ENCODE measurements at regions not wholly inside any gene's neighbourhood (a gene's known extent, or its start where the extent isn't known, plus 50 kb on each side); places are given as distances from the start of the nearest gene placed in this dataset.

DNA sequence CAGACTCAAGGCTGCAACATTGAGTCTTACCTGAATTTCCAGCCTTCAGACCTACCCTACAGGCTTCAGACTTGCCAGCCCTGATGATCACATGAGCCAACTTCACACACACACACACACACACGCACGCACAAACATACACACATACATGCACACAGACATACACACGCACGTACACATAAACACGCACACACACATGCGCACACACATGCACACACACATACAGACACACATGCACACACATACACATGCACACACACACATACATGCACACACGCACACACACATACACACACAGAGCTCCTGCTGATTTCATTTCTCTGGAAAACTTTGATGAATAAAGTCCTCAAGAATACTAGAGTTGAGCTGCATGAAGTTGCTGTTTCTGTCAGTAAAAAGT lies 78.3 kb upstream of the SLC2A1 start:
- no peaks in the 10 kb centered on the region for H3K79me2 ChIP-seq (ENCODE audit: insufficient read depth)
- in situ Hi-C loops (cut with MboI), result no loop called here
- no peaks in the 10 kb centered on the region for H3F3A ChIP-seq (ENCODE audit: insufficient read depth)
- peaks cover 8% of the 10 kb centered on the region; the same call in 1 of the 2 replicates for H3K27me3 ChIP-seq (replicated peaks; ENCODE audit: insufficient read depth)
- no peaks in the 10 kb centered on the region for H3K9me2 ChIP-seq (ENCODE audit: insufficient read depth)
- no peaks in the 10 kb centered on the region for H4K20me1 ChIP-seq (ENCODE audit: insufficient read depth)
- no peak overlapping the region for H3K27ac ChIP-seq
- DNase-seq, result no peak
- TF ChIP-seq EZH2phosphoT487 (IDR thresholded peaks at IDR 0.05; ENCODE audit: insufficient read depth, low read depth) (no peak), EZH2 (IDR thresholded peaks at IDR 0.05; ENCODE audit: insufficient read depth, poor library complexity, severe bottlenecking) (no peak)
- no peak overlapping the region for H3K4me3 ChIP-seq
- 91 to 97% methylated on average over 7 of the region's 7 CpGs for WGBS, 2 experiments (ENCODE audit: low coverage in 1 of 2, low lambda C conversion rate in 2 of 2, missing lambda C conversion rate in 2 of 2)
- H3K9ac ChIP-seq, result no peak overlapping the region
- no peak overlapping the region for H2AFZ ChIP-seq
- no peaks in the 10 kb centered on the region for H3K4me1 ChIP-seq (ENCODE audit: insufficient read depth)
- H3K36me3 ChIP-seq (ENCODE audit: low read depth), result no peaks in the 10 kb centered on the region
- no peaks in the 10 kb centered on the region for H3K9me3 ChIP-seq (ENCODE audit: low read depth)
- no peak overlapping the region for H3K4me2 ChIP-seq (ENCODE audit: unreplicated experiment)

DNA sequence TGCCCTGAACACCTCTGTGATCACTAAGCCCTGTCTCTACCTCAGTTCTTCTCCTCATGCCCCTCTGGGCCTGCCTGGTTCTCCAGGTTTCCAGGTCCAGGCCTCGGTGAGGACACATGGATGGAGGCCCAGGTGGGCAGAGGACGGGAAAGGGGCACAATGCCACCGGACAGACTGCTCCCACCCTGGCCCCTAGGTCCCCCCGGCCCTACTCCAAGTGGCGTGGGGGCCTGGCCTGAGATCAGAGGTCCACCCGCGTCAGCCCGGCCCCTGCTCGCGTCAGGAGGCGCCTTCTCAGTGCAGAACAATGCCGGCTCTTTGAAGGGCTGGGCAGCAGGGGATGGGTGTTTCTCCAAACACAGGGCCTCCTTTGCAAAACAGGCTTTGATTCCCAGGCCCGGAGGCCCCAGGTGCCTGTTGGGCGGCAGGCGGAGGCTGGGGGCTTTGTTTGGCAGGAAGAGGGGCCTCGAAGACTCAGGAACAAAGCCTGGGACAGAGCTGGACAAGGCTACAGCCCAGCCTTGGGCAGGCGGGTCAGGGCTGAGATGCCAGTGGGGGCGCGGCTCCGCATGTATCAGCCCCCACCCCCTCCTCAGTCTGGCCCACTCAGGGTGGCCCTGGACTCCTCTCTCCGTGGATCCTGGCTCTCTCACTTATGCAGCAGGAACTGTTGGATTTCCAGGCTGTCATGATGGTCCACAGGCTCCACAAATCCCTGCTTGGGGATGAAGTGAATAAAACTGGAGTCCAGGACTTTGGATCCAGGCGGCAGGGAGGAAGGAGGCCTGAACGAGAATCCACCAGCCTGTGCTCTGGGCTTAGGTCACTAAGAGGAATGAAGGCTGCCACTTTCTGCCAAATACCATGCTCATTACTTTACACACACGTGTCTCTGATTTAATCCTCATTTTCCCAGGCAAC lies 77.4 kb upstream of the SLC2A1 start:
- Histone ChIP-seq H2AFZ (no peak overlapping the region), H3F3A (ENCODE audit: insufficient read depth) (no peaks in the 10 kb centered on the region), H3K4me1 (ENCODE audit: insufficient read depth) (no peaks in the 10 kb centered on the region), H3K27ac (no peak overlapping the region), H3K79me2 (ENCODE audit: insufficient read depth) (no peaks in the 10 kb centered on the region), H3K4me2 (ENCODE audit: unreplicated experiment) (no peak overlapping the region), H3K36me3 (ENCODE audit: low read depth) (no peaks in the 10 kb centered on the region), H3K27me3 (replicated peaks; ENCODE audit: insufficient read depth) (peaks cover 8% of the 10 kb centered on the region; the same call in 1 of the 2 replicates), H3K9me3 (ENCODE audit: low read depth) (no peaks in the 10 kb centered on the region), H3K9ac (no peak overlapping the region), H3K4me3 (no peak overlapping the region), H4K20me1 (ENCODE audit: insufficient read depth) (no peaks in the 10 kb centered on the region), H3K9me2 (ENCODE audit: insufficient read depth) (no peaks in the 10 kb centered on the region)
- TF ChIP-seq EZH2phosphoT487 (IDR thresholded peaks at IDR 0.05; ENCODE audit: insufficient read depth, low read depth) (no peak), EZH2 (IDR thresholded peaks at IDR 0.05; ENCODE audit: insufficient read depth, poor library complexity, severe bottlenecking) (no peak)
- WGBS, 2 experiments (ENCODE audit: low coverage in 1 of 2, low lambda C conversion rate in 2 of 2, missing lambda C conversion rate in 2 of 2), result 65 to 66% methylated on average over 24 of the region's 24 CpGs
- peak; percentile 66 for DNase-seq
- in situ Hi-C loops (cut with MboI), result no loop called here

DNA sequence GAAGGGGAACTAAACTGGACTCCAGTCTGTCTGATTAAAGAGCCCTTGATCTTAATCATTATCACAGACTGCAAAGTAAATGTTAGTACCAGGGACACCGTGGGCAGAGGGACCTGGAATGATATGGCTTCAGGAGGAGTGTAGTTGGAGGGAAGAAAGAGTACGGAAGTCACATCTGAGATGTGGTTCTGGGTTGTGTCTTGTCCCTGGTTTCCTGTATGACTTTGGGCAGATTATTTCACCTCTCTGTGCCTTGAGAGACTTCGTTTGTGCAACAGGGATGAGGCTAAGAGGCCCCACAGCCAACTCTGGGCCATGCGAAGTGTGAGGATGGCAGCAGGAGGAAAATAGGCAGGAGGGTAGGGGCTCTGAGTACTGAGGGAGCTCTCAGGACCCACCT lies 76.1 kb upstream of the SLC2A1 start:
- H4K20me1 ChIP-seq (ENCODE audit: insufficient read depth), result no peaks in the 10 kb centered on the region
- H3F3A ChIP-seq (ENCODE audit: insufficient read depth), result no peaks in the 10 kb centered on the region
- H3K9me2 ChIP-seq (ENCODE audit: insufficient read depth), result no peaks in the 10 kb centered on the region
- DNase-seq, result no peak
- in situ Hi-C loops (cut with MboI), result no loop called here
- H3K9ac ChIP-seq, result no peak overlapping the region
- 65% methylated on average over 4 of the region's 4 CpGs for WGBS, 2 experiments (ENCODE audit: low coverage in 1 of 2, low lambda C conversion rate in 2 of 2, missing lambda C conversion rate in 2 of 2)
- no peak overlapping the region; the same call in 1 of the 2 replicates for H2AFZ ChIP-seq
- no peaks in the 10 kb centered on the region for H3K79me2 ChIP-seq (ENCODE audit: insufficient read depth)
- H3K4me1 ChIP-seq (ENCODE audit: insufficient read depth), result no peaks in the 10 kb centered on the region
- no peak overlapping the region for H3K4me3 ChIP-seq
- peaks cover 8% of the 10 kb centered on the region; the same call in 1 of the 2 replicates for H3K27me3 ChIP-seq (replicated peaks; ENCODE audit: insufficient read depth)
- no peak overlapping the region for H3K4me2 ChIP-seq (ENCODE audit: unreplicated experiment)
- H3K27ac ChIP-seq, result no peak overlapping the region
- TF ChIP-seq EZH2phosphoT487 (IDR thresholded peaks at IDR 0.05; ENCODE audit: insufficient read depth, low read depth), result no peak
- no peak for TF ChIP-seq EZH2 (IDR thresholded peaks at IDR 0.05; ENCODE audit: insufficient read depth, poor library complexity, severe bottlenecking)
- no peaks in the 10 kb centered on the region for H3K9me3 ChIP-seq (ENCODE audit: low read depth)
- H3K36me3 ChIP-seq (ENCODE audit: low read depth), result no peaks in the 10 kb centered on the region

DNA sequence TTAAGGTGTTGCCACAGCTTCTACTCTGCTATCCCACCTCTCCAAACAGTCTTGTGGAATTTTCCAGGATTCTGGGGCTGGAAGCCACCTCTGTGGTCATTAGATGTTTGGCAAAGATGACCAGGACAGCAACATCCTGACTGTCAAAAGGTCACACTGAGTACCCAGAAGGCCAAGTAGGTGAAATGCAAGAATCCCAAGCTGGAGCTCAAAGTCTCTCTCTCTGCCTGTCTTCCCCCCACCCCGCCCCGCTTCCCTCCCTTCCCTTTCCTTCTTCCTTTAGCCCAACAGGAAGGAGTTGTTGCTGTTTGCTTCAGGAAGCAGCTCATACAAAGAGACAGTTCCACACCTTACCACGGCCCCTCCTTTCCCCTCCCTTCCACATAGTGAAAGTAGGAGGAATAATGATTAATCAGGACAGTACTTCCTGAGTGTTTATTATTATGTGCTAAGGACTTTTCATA lies 75.6 kb upstream of the SLC2A1 start:
- Histone ChIP-seq H3K9me2 (ENCODE audit: insufficient read depth) (no peaks in the 10 kb centered on the region), H4K20me1 (ENCODE audit: insufficient read depth) (no peaks in the 10 kb centered on the region), H3K79me2 (ENCODE audit: insufficient read depth) (no peaks in the 10 kb centered on the region), H3K4me1 (ENCODE audit: insufficient read depth) (no peaks in the 10 kb centered on the region), H2AFZ (no peak overlapping the region; the same call in 1 of the 2 replicates), H3F3A (ENCODE audit: insufficient read depth) (no peaks in the 10 kb centered on the region), H3K9ac (no peak overlapping the region), H3K27me3 (replicated peaks; ENCODE audit: insufficient read depth) (peaks cover 8% of the 10 kb centered on the region; the same call in 1 of the 2 replicates), H3K27ac (no peak overlapping the region), H3K4me2 (ENCODE audit: unreplicated experiment) (no peak overlapping the region), H3K4me3 (no peak overlapping the region), H3K9me3 (ENCODE audit: low read depth) (no peaks in the 10 kb centered on the region), H3K36me3 (ENCODE audit: low read depth) (no peaks in the 10 kb centered on the region)
- WGBS, 2 experiments (ENCODE audit: low coverage in 1 of 2, low lambda C conversion rate in 2 of 2, missing lambda C conversion rate in 2 of 2), result 60 to 77% methylated on average over 3 of the region's 3 CpGs
- DNase-seq, result no peak
- in situ Hi-C loops (cut with MboI), result no loop called here
- no peak for TF ChIP-seq EZH2phosphoT487 (IDR thresholded peaks at IDR 0.05; ENCODE audit: insufficient read depth, low read depth)
- TF ChIP-seq EZH2 (IDR thresholded peaks at IDR 0.05; ENCODE audit: insufficient read depth, poor library complexity, severe bottlenecking), result no peak
